PC-3 (cell line): ENCODE measurements at regions not wholly inside any gene's neighbourhood (a gene's known extent, or its start where the extent isn't known, plus 50 kb on each side); places are given as distances from the start of the nearest gene placed in this dataset.
"Not testable (repeated sequence)": the region's sequence is repeated elsewhere in the genome, so short reads cannot be mapped to it uniquely, and the experiment has no call there.

Experiments used
- ATAC-seq: fragments of 200-7000 bp; cut with Tn5 transposase; 2 replicates; pipeline ENCODE4 v1.9.1; 2020; ENCODE audit warnings: mild to moderate bottlenecking, moderate library complexity
- BruUV-seq: library from RNA; stranded (reverse); fragments of 400-500 nt; replicated peaks from 2 replicates; lab custom pipeline; 2021; lab: Mats Ljungman, UMichigan
- CTCF ChIA-PET: fragments of 300-600 bp; sonication (Branson Sonifier 250); formaldehyde crosslinking; loops from one replicate; lab custom pipeline; 2022; ENCODE audit warnings: antibody characterized with exemption; lab: Charles Lee
- POLR2A ChIA-PET: fragments of 300-600 bp; sonication (Branson Sonifier 250); formaldehyde crosslinking; loops from one replicate; lab custom pipeline; 2022; ENCODE audit warnings: antibody characterized with exemption; ENCODE audit not compliant: unreplicated experiment; lab: Charles Lee
- DNase-seq: peaks from one replicate; pipeline ENCODE4 v3.0.0-alpha.2; 2015
- H2AFZ ChIP-seq: fragments of 300-600 bp; sonication (generic); 2 replicates; pipeline ENCODE4 v1.6.0; 2016; ENCODE audit warnings: antibody characterized with exemption, low read length
- H3F3A ChIP-seq: fragments of 300-600 bp; sonication (generic); one replicate; pipeline ENCODE4 v1.6.0; 2017; ENCODE audit warnings: antibody characterized with exemption, low read length, control low read depth, mild to moderate bottlenecking; ENCODE audit not compliant: unreplicated experiment
- H3K27ac ChIP-seq: fragments of 300-600 bp; sonication (generic); 2 replicates; pipeline ENCODE4 v1.5.1; 2016; ENCODE audit warnings: mild to moderate bottlenecking, low read length
- H3K27me3 ChIP-seq: fragments of 300-600 bp; sonication (generic); 2 replicates; pipeline ENCODE4 v1.6.1; 2016; ENCODE audit warnings: low read length, mixed read lengths
- H3K36me3 ChIP-seq: fragments of 300-600 bp; sonication (generic); 2 replicates; pipeline ENCODE4 v1.6.1; 2016; ENCODE audit warnings: low read depth, mixed run types, low read length, mixed read lengths
- H3K4me1 ChIP-seq: fragments of 300-600 bp; sonication (generic); 2 replicates; pipeline ENCODE4 v1.5.1; 2016; ENCODE audit warnings: low read length; ENCODE audit not compliant: insufficient read depth
- H3K4me2 ChIP-seq: fragments of 300-600 bp; sonication (generic); 2 replicates; pipeline ENCODE4 v1.6.0; 2016; ENCODE audit warnings: low read length
- H3K4me3 ChIP-seq: fragments of 300-600 bp; sonication (generic); 2 replicates; pipeline ENCODE4 v1.5.1; 2016; ENCODE audit warnings: mild to moderate bottlenecking, low read length, mixed read lengths
- H3K79me2 ChIP-seq: fragments of 300-600 bp; sonication (generic); 2 replicates; pipeline ENCODE4 v1.6.1; 2017; ENCODE audit warnings: low read length, mixed read lengths
- H3K9ac ChIP-seq: fragments of 300-600 bp; sonication (generic); 2 replicates; pipeline ENCODE4 v1.6.0; 2016; ENCODE audit warnings: mild to moderate bottlenecking, low read length
- H3K9me2 ChIP-seq: fragments of 300-600 bp; sonication (generic); replicated peaks from 2 replicates; pipeline ENCODE4 v1.6.1; 2016; ENCODE audit warnings: mixed run types, low read length, mixed read lengths
- H3K9me3 ChIP-seq: fragments of 300-600 bp; sonication (generic); 2 replicates; pipeline ENCODE4 v1.6.1; 2016; ENCODE audit warnings: low read length, mixed read lengths
- H4K20me1 ChIP-seq: fragments of 300-600 bp; sonication (generic); 2 replicates; pipeline ENCODE4 v1.6.1; 2016; ENCODE audit warnings: low read length, mixed read lengths
- EZH2 ChIP-seq: fragments of 300-600 bp; sonication (generic); IDR thresholded peaks from one replicate; pipeline ENCODE4 v1.6.1; 2017; ENCODE audit warnings: antibody characterized with exemption, mild to moderate bottlenecking, low read length; ENCODE audit not compliant: unreplicated experiment
- EZH2phosphoT487 ChIP-seq: fragments of 300-600 bp; sonication (generic); IDR thresholded peaks from 2 replicates; pipeline ENCODE4 v1.6.1; 2018; ENCODE audit warnings: mild to moderate bottlenecking, antibody characterized with exemption, low read length, borderline replicate concordance
- intact Hi-C: fragments of 100-400 bp; cut with micrococcal nuclease; formaldehyde crosslinking; loops from 2 replicates; pipeline ENCODE4 v1.9.0; 2023
- TF ChIP-seq, protein P1 (sequence below): fragments of 300-600 bp; sonication (generic); conservative IDR thresholded peaks from 2 replicates; pipeline ENCODE4 v1.5.1; 2017; ENCODE audit warnings: antibody characterized with exemption, low read depth, mild to moderate bottlenecking, low read length

DNA sequence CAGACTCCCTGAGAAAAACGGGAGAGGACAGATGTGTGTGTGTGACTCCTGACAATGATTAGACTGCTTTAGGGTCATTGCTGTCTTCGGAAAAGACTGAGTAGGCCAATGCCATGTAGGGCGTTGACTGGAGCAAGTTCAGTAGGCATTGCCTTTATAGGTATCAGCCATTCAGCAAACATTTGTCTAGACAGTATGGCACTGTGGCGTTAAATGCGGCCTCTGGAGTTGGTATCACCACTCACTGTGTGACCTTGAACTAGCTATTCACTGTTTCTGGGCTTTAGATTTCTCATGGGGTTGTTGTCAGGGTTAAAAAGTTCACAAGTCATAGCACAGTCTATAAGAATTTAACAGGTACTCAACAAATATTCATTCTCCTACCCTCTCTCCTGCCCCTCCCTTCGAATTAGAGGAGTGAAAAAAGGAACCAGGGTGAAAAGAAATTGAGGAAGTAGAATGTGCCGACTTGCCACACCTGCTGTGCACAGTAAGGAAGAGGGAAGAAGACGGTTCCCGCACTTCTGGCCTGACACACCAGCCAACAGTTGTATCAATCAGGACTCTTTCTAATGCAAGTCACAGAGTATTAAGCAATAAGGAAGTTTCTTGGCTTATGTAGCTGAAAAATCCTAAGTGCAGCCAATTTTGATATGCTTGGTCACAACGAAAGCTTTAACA lies 83.2 kb upstream of the PLAC8 start:
- H3K79me2 ChIP-seq = no peaks in the 10 kb centered on the region
- H3K9me2 ChIP-seq = no peaks in the 10 kb centered on the region
- no peaks in the 10 kb centered on the region for H4K20me1 ChIP-seq
- no peak overlapping the region for H2AFZ ChIP-seq
- DNase-seq = no peak
- ATAC-seq = no peak
- no peak overlapping the region for H3K27ac ChIP-seq
- CTCF ChIA-PET = no interaction called here
- H3K27me3 ChIP-seq = no peaks in the 10 kb centered on the region
- no TSS peak for BruUV-seq
- H3K4me2 ChIP-seq = no peak overlapping the region
- no peak overlapping the region for H3K4me3 ChIP-seq
- POLR2A ChIA-PET = no interaction called here
- no peaks in the 10 kb centered on the region for H3F3A ChIP-seq
- H3K4me1 ChIP-seq = no peaks in the 10 kb centered on the region
- TF ChIP-seq EZH2phosphoT487 = no peak
- TF ChIP-seq, protein P1, sequence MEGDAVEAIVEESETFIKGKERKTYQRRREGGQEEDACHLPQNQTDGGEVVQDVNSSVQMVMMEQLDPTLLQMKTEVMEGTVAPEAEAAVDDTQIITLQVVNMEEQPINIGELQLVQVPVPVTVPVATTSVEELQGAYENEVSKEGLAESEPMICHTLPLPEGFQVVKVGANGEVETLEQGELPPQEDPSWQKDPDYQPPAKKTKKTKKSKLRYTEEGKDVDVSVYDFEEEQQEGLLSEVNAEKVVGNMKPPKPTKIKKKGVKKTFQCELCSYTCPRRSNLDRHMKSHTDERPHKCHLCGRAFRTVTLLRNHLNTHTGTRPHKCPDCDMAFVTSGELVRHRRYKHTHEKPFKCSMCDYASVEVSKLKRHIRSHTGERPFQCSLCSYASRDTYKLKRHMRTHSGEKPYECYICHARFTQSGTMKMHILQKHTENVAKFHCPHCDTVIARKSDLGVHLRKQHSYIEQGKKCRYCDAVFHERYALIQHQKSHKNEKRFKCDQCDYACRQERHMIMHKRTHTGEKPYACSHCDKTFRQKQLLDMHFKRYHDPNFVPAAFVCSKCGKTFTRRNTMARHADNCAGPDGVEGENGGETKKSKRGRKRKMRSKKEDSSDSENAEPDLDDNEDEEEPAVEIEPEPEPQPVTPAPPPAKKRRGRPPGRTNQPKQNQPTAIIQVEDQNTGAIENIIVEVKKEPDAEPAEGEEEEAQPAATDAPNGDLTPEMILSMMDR = no peak
- TF ChIP-seq EZH2 = no peak
- H3K36me3 ChIP-seq = no peaks in the 10 kb centered on the region
- intact Hi-C loops = no loop called here
- H3K9me3 ChIP-seq = no peaks in the 10 kb centered on the region
- no peak overlapping the region for H3K9ac ChIP-seq

DNA sequence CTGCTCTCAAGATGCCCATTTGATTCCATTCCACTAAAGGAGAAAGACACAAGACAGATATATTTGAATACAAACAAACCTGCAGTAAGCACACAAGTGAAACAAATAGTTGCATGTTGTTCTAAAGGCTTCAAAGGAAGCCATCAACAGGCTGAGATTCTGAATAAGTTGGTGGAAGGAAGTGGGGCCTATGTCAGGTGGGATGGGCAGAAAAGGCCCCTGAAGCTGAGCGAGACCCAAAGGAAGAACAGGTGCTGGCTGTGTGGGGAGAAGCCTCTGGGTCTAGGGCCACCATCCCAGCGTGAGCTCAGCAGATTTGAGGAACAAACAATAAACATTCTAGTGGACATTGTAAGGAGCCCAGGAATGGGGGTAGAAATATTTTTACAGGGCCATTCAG lies 82.4 kb upstream of the PLAC8 start:
- Histone ChIP-seq H3K27me3 (no peaks in the 10 kb centered on the region), H3F3A (no peaks in the 10 kb centered on the region), H3K9ac (no peak overlapping the region), H2AFZ (no peak overlapping the region), H3K27ac (no peak overlapping the region), H3K79me2 (no peaks in the 10 kb centered on the region), H3K4me1 (no peaks in the 10 kb centered on the region), H3K4me2 (no peak overlapping the region), H3K9me2 (no peaks in the 10 kb centered on the region), H4K20me1 (no peaks in the 10 kb centered on the region), H3K36me3 (no peaks in the 10 kb centered on the region), H3K9me3 (no peaks in the 10 kb centered on the region), H3K4me3 (no peak overlapping the region)
- ChIA-PET CTCF (no interaction called here), POLR2A (no interaction called here)
- TF ChIP-seq, protein P1 = no peak
- TF ChIP-seq EZH2phosphoT487 = no peak
- TF ChIP-seq EZH2 = no peak
- BruUV-seq = no TSS peak
- intact Hi-C loops = no loop called here
- ATAC-seq (no peak), DNase-seq (no peak)

DNA sequence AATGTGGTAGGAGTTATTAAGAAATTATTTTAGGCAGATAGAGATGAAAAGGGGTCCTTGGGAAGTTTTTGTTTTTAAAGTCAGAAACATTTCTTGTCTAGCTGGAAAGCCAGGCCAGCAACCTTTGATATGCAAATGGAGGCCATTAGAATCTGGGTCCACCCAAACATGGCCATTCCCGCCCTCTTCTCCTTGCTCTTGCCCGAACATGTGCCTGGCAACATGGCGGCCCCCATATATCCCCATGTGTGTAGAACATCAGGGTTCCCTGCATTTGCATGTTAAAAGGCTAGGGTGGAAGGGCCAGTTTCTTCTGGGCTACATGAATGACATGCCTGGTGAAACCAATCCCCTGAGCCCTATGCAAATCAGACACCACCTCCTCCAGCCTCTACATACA lies 80.7 kb upstream of the PLAC8 start:
- Histone ChIP-seq H3K27me3 (no peaks in the 10 kb centered on the region), H3K27ac (no peak overlapping the region), H3K36me3 (no peaks in the 10 kb centered on the region), H3K79me2 (no peaks in the 10 kb centered on the region), H3F3A (no peaks in the 10 kb centered on the region), H3K9me3 (no peaks in the 10 kb centered on the region), H3K4me2 (no peak overlapping the region), H2AFZ (no peak overlapping the region), H3K4me1 (no peaks in the 10 kb centered on the region), H3K9ac (no peak overlapping the region), H3K4me3 (no peak overlapping the region), H3K9me2 (no peaks in the 10 kb centered on the region), H4K20me1 (no peaks in the 10 kb centered on the region)
- no peak for TF ChIP-seq EZH2
- TF ChIP-seq EZH2phosphoT487 = no peak
- TF ChIP-seq, protein P1 = no peak
- intact Hi-C loops = no loop called here
- DNase-seq = no peak
- CTCF ChIA-PET = no interaction called here
- BruUV-seq = no TSS peak
- ATAC-seq = no peak
- POLR2A ChIA-PET = no interaction called here

DNA sequence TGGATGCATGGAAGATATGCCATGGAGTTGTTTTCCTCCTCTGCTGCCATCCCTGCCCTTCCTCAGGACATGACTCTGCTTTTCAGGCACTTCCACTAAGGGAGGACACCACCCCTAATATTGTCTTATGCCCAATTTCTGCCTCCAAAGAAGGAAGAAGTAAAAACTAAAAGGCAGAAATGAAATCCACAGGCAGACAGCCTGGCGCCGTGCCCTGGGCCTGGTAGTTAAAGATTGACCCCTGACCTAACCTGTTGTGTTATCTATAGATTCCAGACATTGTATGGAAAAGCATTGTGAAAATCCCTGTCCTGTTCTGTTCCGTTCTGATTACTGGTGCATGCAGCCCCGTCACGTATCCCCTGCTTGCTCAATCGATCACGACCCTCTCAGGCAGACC lies 80.1 kb upstream of the PLAC8 start:
- CTCF ChIA-PET, H4K20me1 ChIP-seq, H3K4me1 ChIP-seq, H3K27ac ChIP-seq, H3K9me3 ChIP-seq, H3K9ac ChIP-seq, H3K9me2 ChIP-seq, H3F3A ChIP-seq, intact Hi-C loops, H3K36me3 ChIP-seq, ATAC-seq, H2AFZ ChIP-seq, DNase-seq, H3K27me3 ChIP-seq, POLR2A ChIA-PET, H3K79me2 ChIP-seq, BruUV-seq, H3K4me2 ChIP-seq, H3K4me3 ChIP-seq: not testable (repeated sequence)
